Astrocyte (in vitro differentiated cells and primary cell): ENCODE measurements at regions not wholly inside any gene's neighbourhood (a gene's known extent, or its start where the extent isn't known, plus 50 kb on each side); places are given as distances from the start of the nearest gene placed in this dataset.

ENCODE experiments used
- DNase-seq: peaks from one replicate; pipeline ENCODE4 v3.0.0-alpha.2; 2010; ENCODE audit warnings: low read depth
- FAIRE-seq: peaks from 2 replicates; lab custom pipeline; 2011; peaks lifted over from hg19 to GRCh38; lab: Jason Lieb, UNC
- H2AFZ ChIP-seq: 2 replicates; pipeline ENCODE4 v1.6.0; 2012; ENCODE audit warnings: low read depth, low read length, inconsistent platforms
- H3K27ac ChIP-seq: 2 replicates; pipeline ENCODE4 v1.5.1; 2011; ENCODE audit warnings: low read depth, low read length, inconsistent platforms
- H3K27me3 ChIP-seq: 2 replicates; pipeline ENCODE4 v1.6.0; 2011; ENCODE audit warnings: low read length, inconsistent platforms; ENCODE audit not compliant: insufficient read depth
- H3K36me3 ChIP-seq: 2 replicates; pipeline ENCODE4 v1.5.1; 2011; ENCODE audit warnings: low read length, inconsistent platforms; ENCODE audit not compliant: insufficient read depth
- H3K4me1 ChIP-seq: 2 replicates; pipeline ENCODE4 v1.5.1; 2011; ENCODE audit warnings: low read length, inconsistent platforms; ENCODE audit not compliant: insufficient read depth
- H3K4me2 ChIP-seq: 2 replicates; pipeline ENCODE4 v1.6.0; 2012; ENCODE audit warnings: low read length, inconsistent platforms
- H3K4me3 ChIP-seq: 2 replicates; pipeline ENCODE4 v1.5.1; 2011; ENCODE audit warnings: low read depth, mild to moderate bottlenecking, low read length, inconsistent platforms; ENCODE audit not compliant: insufficient read depth
- H3K79me2 ChIP-seq: 2 replicates; pipeline ENCODE4 v1.6.0; 2012; ENCODE audit warnings: mild to moderate bottlenecking, low read length, inconsistent platforms; ENCODE audit not compliant: insufficient read depth
- H3K9ac ChIP-seq: 2 replicates; pipeline ENCODE4 v1.6.0; 2012; ENCODE audit warnings: mild to moderate bottlenecking, low read length, inconsistent platforms
- H3K9me3 ChIP-seq: 2 replicates; pipeline ENCODE4 v1.5.1; 2012; ENCODE audit warnings: low read depth, mild to moderate bottlenecking, low read length, inconsistent platforms; ENCODE audit not compliant: insufficient read depth
- H4K20me1 ChIP-seq: 2 replicates; pipeline ENCODE4 v1.6.0; 2012; ENCODE audit warnings: low read length, inconsistent platforms; ENCODE audit not compliant: insufficient read depth
- H3K27ac Mint-ChIP-seq: one replicate; pipeline ENCODE4 v1.8.0; 2021; ENCODE audit warnings: mild to moderate bottlenecking, mixed read lengths; ENCODE audit not compliant: unreplicated experiment
- H3K27me3 Mint-ChIP-seq: one replicate; pipeline ENCODE4 v1.8.0; 2021; ENCODE audit warnings: low read depth, mixed read lengths; ENCODE audit not compliant: unreplicated experiment
- H3K36me3 Mint-ChIP-seq: one replicate; pipeline ENCODE4 v1.8.0; 2021; ENCODE audit warnings: low read depth, mixed read lengths; ENCODE audit not compliant: unreplicated experiment
- H3K4me1 Mint-ChIP-seq: one replicate; pipeline ENCODE4 v1.8.0; 2021; ENCODE audit warnings: low read depth, mixed read lengths; ENCODE audit not compliant: unreplicated experiment
- H3K4me3 Mint-ChIP-seq: one replicate; pipeline ENCODE4 v1.8.0; 2021; ENCODE audit warnings: mild to moderate bottlenecking, moderate library complexity, mixed read lengths; ENCODE audit not compliant: unreplicated experiment
- H3K9me3 Mint-ChIP-seq: one replicate; pipeline ENCODE4 v1.8.0; 2021; ENCODE audit warnings: mild to moderate bottlenecking, mixed read lengths; ENCODE audit not compliant: unreplicated experiment
- CTCF ChIP-seq: IDR thresholded peaks from 2 replicates; pipeline ENCODE4 v1.5.1; 2011; ENCODE audit warnings: low read depth, mild to moderate bottlenecking, inconsistent platforms, low read length, moderate library complexity; ENCODE audit not compliant: insufficient read depth
- EZH2 ChIP-seq: IDR thresholded peaks from 2 replicates; pipeline ENCODE4 v1.6.1; 2012; ENCODE audit warnings: mild to moderate bottlenecking, low read length, inconsistent platforms; ENCODE audit not compliant: insufficient read depth

DNA sequence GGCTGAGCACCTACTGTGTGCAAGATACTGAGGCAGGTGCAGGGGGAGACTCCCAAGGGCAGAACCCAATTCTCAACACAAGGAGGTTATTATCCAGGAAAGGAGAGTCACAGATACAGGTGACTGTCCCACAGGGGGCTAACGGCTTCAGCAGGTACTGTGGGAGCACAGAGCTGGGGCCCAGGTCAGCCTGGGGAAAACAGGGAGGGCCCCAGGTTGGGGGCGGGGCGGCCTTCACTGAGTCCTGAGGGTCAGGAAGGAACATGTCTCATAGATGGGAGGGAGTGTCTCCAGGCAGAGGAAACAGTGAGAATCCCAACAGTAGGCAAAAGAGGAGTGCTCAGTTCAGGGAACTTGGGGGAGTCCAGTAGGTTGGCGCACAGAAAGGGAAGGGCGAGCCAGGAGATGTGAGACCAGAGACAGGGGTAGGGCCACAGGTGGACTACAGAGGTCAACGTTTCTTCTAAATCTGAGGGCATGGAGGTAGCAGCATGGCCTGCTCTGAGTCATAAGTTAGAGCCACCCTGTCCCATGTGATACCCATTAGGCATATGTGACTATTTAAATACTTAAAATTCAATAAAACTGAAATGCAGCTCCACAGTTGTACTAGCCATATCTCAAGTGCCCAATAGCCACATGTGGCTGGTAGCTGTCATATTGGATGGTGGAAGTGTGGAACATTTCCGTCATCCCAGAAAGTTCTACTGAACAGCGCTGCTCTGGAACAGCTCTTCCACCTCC lies 157.2 kb downstream of the TTC32 start:
- H3K4me3 Mint-ChIP-seq, result no peak overlapping the region
- FAIRE-seq (no peak), DNase-seq (no peak)
- Histone ChIP-seq H3K9ac (no peak overlapping the region), H3K79me2 (no peaks in the 10 kb centered on the region), H3K4me1 (peaks cover 11% of the 10 kb centered on the region), H3K4me2 (no peak overlapping the region), H3K27me3 (no peaks in the 10 kb centered on the region), H3K36me3 (no peaks in the 10 kb centered on the region), H3K27ac (no peak overlapping the region), H3K9me3 (no peaks in the 10 kb centered on the region), H4K20me1 (no peaks in the 10 kb centered on the region), H3K4me3 (no peak overlapping the region), H2AFZ (no peak overlapping the region)
- no peaks in the 10 kb centered on the region for H3K9me3 Mint-ChIP-seq
- H3K4me1 Mint-ChIP-seq, result peaks cover 7% of the 10 kb centered on the region
- no peaks in the 10 kb centered on the region for H3K36me3 Mint-ChIP-seq
- H3K27ac Mint-ChIP-seq, result no peak overlapping the region
- TF ChIP-seq CTCF (no peak), EZH2 (no peak)
- peaks cover 19% of the 10 kb centered on the region for H3K27me3 Mint-ChIP-seq

- H4K20me1 ChIP-seq, result no peaks in the 10 kb centered on the region
- Mint-ChIP-seq H3K4me1 (peaks cover 7% of the 10 kb centered on the region), H3K9me3 (no peaks in the 10 kb centered on the region), H3K27ac (no peak overlapping the region), H3K36me3 (no peaks in the 10 kb centered on the region), H3K4me3 (no peak overlapping the region), H3K27me3 (peaks cover 17% of the 10 kb centered on the region)
- H3K9ac ChIP-seq, result no peak overlapping the region
- H3K4me1 ChIP-seq, result peaks cover 11% of the 10 kb centered on the region
- no peaks in the 10 kb centered on the region for H3K9me3 ChIP-seq
- DNase-seq, result no peak
- no peaks in the 10 kb centered on the region for H3K36me3 ChIP-seq
- H3K27ac ChIP-seq, result no peak overlapping the region
- H3K79me2 ChIP-seq, result no peaks in the 10 kb centered on the region
- no peak for TF ChIP-seq CTCF
- TF ChIP-seq EZH2, result no peak
- FAIRE-seq, result no peak
- H3K4me2 ChIP-seq, result no peak overlapping the region
- no peak overlapping the region for H2AFZ ChIP-seq
- H3K27me3 ChIP-seq, result no peaks in the 10 kb centered on the region
- H3K4me3 ChIP-seq, result no peak overlapping the region
These were observed 158.1 kb downstream of the TTC32 start for GRCh38 chr2:19743641-19744040.

DNA sequence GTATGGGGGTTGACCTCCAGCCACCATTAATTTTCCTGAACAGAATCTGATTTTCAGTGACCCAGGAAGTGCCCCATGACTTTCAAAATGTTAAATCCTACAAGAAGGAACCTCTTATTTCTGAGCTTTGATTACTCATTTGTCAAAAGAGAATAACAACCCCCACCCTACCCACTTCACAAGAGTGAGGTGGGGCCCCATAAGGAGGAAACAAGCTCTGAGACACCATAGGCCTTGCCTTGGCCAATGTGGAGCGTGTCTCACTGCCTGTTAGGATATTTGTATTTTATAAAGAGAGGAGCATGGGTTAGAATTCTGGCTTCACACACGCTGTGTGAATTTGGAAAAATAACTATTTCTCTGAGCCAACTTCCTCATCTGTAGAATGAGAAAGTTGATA lies 158.9 kb downstream of the TTC32 start:
- H3K9me3 Mint-ChIP-seq, result no peaks in the 10 kb centered on the region
- H3K4me1 Mint-ChIP-seq, result peaks cover 7% of the 10 kb centered on the region
- H3K27me3 Mint-ChIP-seq, result peaks cover 21% of the 10 kb centered on the region
- Histone ChIP-seq H3K36me3 (no peaks in the 10 kb centered on the region), H3K27me3 (no peaks in the 10 kb centered on the region), H4K20me1 (no peaks in the 10 kb centered on the region), H3K4me2 (no peak overlapping the region), H3K4me3 (no peak overlapping the region), H3K27ac (no peak overlapping the region), H3K4me1 (peaks cover 11% of the 10 kb centered on the region), H3K9ac (no peak overlapping the region), H2AFZ (no peak overlapping the region), H3K79me2 (no peaks in the 10 kb centered on the region), H3K9me3 (no peaks in the 10 kb centered on the region)
- FAIRE-seq (no peak), DNase-seq (no peak)
- H3K36me3 Mint-ChIP-seq, result no peaks in the 10 kb centered on the region
- TF ChIP-seq CTCF (no peak), EZH2 (no peak)
- no peak overlapping the region for H3K4me3 Mint-ChIP-seq
- no peak overlapping the region for H3K27ac Mint-ChIP-seq
